GM12865 (cell line): ENCODE measurements at regions not wholly inside any gene's neighbourhood (a gene's known extent, or its start where the extent isn't known, plus 50 kb on each side); places are given as distances from the start of the nearest gene placed in this dataset.

ENCODE experiments used
- DNase-seq: peaks from one replicate; pipeline ENCODE4 v3.0.0; 2010; ENCODE audit warnings: low read depth
- H3K4me3 ChIP-seq: 2 replicates; pipeline ENCODE4 v1.5.1; 2011; ENCODE audit warnings: mild to moderate bottlenecking, low read depth, low read length, control low read depth
- CTCF ChIP-seq: IDR thresholded peaks from 2 replicates; pipeline ENCODE4 v1.5.1; 2011; ENCODE audit warnings: low read length, control low read depth, low read depth, inconsistent platforms; ENCODE audit not compliant: insufficient read depth; ENCODE audit errors: missing control alignments

- no peak overlapping the region for H3K4me3 ChIP-seq
- TF ChIP-seq CTCF, result no peak
- no peak for DNase-seq
These were observed 102.2 kb upstream of the GRIA4 start for GRCh38 chr11:105507496-105508254.

DNA sequence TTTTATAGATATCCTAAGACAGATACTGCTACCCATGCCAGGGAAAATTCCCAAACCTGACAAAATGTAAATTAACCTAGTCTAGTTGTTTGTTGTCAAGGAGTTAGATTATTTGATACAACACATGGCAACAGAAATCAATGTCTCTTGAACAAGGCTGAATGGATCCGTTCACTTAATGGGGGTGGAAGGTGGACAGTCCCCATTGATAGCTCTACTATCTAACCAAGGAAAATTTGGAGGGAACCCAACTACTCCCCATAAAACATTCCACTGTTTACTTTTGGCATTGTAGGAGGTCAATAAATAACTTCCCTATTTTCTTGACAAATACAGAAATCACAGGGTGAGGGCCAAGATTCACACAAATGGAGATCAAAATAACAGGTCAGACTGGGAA, 117.9 kb upstream of the GRIA4 start:
- no peak for DNase-seq
- no peak overlapping the region for H3K4me3 ChIP-seq
- no peak for TF ChIP-seq CTCF

DNA sequence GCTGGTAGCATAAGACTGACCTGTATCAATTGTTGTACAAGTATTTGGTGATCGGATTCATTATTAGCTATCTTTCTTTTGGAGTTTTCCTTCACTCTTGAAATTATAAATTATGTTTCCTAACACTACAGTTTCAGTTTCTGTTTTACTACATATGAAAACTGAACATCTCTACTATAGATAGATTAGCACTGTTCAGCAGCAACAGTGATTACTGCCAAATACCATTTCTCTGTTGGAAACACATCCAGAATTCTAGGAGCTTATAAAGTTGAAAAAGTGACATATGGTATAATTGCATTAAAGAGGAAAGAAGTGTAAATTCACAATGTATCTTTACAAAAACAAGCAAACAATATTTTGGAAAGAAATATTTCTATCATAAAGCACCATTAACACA, 118.5 kb upstream of the GRIA4 start:
- no peak for DNase-seq
- no peak for TF ChIP-seq CTCF
- H3K4me3 ChIP-seq, result no peak overlapping the region

DNA sequence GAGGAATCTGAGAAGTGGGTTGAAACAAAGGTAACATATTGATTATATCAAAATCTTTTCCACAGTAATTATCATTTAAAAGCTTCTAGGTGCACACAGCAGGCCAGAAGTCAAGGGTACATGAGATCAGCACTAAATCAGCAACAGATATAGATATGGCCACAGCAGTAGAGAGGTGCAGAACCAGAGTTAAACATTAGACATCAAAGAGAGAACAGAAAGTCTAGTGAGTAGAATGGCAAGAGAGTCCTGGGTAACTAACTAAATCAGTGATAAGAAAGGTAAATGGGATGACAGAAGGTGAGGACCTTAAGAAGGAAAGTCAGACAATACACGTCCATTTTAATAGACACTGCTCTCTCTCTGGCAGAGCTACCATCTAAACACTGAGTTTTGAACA, 119.5 kb upstream of the GRIA4 start:
- TF ChIP-seq CTCF, result no peak
- no peak for DNase-seq
- no peak overlapping the region for H3K4me3 ChIP-seq

- TF ChIP-seq CTCF, result no peak
- H3K4me3 ChIP-seq, result no peak overlapping the region
- no peak for DNase-seq
These were observed 120.4 kb upstream of the GRIA4 start for GRCh38 chr11:105489446-105489845.

DNA sequence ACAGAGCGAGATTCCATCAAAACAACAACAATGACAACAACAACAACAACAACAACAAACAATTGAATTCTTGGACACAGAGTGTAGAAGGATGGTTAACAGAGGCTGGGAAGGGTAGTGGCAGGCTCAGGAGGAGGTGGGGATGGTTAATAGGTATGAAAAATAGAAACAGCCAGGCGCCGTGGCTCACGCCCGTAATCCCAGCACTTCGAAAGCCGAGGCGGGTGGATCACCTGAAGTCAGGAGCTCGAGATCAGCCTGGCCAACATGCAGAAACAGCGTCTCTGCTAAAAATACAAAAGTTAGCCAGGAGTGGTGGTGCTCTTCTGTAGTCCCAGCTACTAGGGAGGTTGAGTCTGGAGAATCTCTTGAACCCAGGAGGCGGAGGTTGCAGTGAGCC, 122.9 kb upstream of the GRIA4 start:
- TF ChIP-seq CTCF, result no peak

DNA sequence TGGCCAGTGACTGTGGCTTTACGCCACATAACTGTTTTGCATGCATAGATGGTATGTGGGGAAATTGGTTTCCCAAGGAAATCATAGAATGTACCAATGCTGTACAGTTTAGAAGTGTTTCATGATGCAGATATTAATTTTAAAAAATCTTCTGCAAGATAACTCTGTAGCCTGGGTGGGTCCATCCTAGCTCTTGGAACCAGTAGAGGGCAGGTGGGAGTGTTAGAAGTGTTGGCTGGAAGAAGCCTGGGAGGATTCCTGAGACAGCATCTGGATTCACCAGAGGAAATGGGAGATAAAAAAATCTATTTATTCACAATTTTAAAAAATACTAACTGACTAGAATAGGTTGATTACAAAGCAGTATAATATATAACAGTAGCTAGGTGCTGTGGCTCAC, 139.9 kb upstream of the GRIA4 start:
- no peak for DNase-seq
- TF ChIP-seq CTCF, result no peak
- no peak overlapping the region for H3K4me3 ChIP-seq

More for the DNA sequence above, 122.9 kb upstream of the GRIA4 start:
- DNase-seq, result no peak
- H3K4me3 ChIP-seq, result no peak overlapping the region
